GM12878 (cell line): ENCODE measurements at regions not wholly inside any gene's neighbourhood (a gene's known extent, or its start where the extent isn't known, plus 50 kb on each side); places are given as distances from the start of the nearest gene placed in this dataset.

Experiments used
- ATF7 ChIP-seq: fragments of 450-650 bp; IDR thresholded peaks from 2 replicates; pipeline ENCODE4 v1.6.1; 2016; ENCODE audit warnings: low read depth, mild to moderate bottlenecking
- CTCF ChIP-seq, 3 experiments: IDR thresholded peaks in 2 of 3; conservative IDR thresholded peaks in 1 of 3; 2 replicates each; pipeline ENCODE4 v1.5.1; 2011; ENCODE audit warnings: low read depth in 3 of 3, low read length in 3 of 3, mild to moderate bottlenecking in 3 of 3, control low read depth in 2 of 3, moderate library complexity in 2 of 3, inconsistent platforms in 1 of 3, mixed read lengths in 1 of 3; ENCODE audit not compliant: control insufficient read depth in 2 of 3, insufficient read depth in 1 of 3; ENCODE audit errors: extremely low read depth in 1 of 3
- EP300 ChIP-seq, 2 experiments: fragments of 150-350 bp in 1 of 2; IDR thresholded peaks; 2 replicates each; pipeline ENCODE4 v1.6.1; 2011 to 2012; ENCODE audit warnings: low read depth in 2 of 2, low read length in 2 of 2, borderline replicate concordance in 1 of 2, improper control_type of control experiment in 1 of 2, inconsistent platforms in 1 of 2; ENCODE audit not compliant: control insufficient read depth in 1 of 2
- EZH2 ChIP-seq: IDR thresholded peaks from 2 replicates; pipeline ENCODE4 v1.6.1; 2012; ENCODE audit warnings: low read depth, mild to moderate bottlenecking, control low read depth, inconsistent platforms, low read length, borderline replicate concordance; ENCODE audit not compliant: control insufficient read depth
- GABPA ChIP-seq: IDR thresholded peaks from 2 replicates; pipeline ENCODE4 v1.6.1; 2014; ENCODE audit warnings: antibody characterized with exemption, low read depth, mild to moderate bottlenecking, inconsistent platforms
- MYC ChIP-seq: IDR thresholded peaks from 2 replicates; pipeline ENCODE4 v1.6.1; 2011; ENCODE audit warnings: mild to moderate bottlenecking, low read length, moderate library complexity, inconsistent platforms; ENCODE audit not compliant: insufficient read depth, insufficient replicate concordance, insufficient read length, severe bottlenecking
- PBX3 ChIP-seq: IDR thresholded peaks from 2 replicates; pipeline ENCODE4 v1.6.1; 2011; ENCODE audit warnings: mild to moderate bottlenecking, low read depth, low read length, moderate library complexity; ENCODE audit not compliant: insufficient replicate concordance
- POLR2AphosphoS5 ChIP-seq: IDR thresholded peaks from 2 replicates; pipeline ENCODE4 v1.6.1; 2011; ENCODE audit warnings: mild to moderate bottlenecking, low read length, inconsistent platforms
- TF ChIP-seq, protein P1 (sequence below): IDR thresholded peaks from 2 replicates; pipeline ENCODE4 v1.6.1; 2012; ENCODE audit warnings: mild to moderate bottlenecking, low read depth, low read length

- TF ChIP-seq ATF7: no peak
- no peak for TF ChIP-seq CTCF (IDR thresholded peaks at IDR 0.05 in 2 of 3, conservative IDR thresholded peaks at IDR 0.05 in 1 of 3; ENCODE audit: control insufficient read depth in 2 of 3, extremely low read depth in 1 of 3, insufficient read depth in 1 of 3, low read depth in 3 of 3, low read length in 3 of 3)
- no peak for TF ChIP-seq MYC
- TF ChIP-seq, protein P1, sequence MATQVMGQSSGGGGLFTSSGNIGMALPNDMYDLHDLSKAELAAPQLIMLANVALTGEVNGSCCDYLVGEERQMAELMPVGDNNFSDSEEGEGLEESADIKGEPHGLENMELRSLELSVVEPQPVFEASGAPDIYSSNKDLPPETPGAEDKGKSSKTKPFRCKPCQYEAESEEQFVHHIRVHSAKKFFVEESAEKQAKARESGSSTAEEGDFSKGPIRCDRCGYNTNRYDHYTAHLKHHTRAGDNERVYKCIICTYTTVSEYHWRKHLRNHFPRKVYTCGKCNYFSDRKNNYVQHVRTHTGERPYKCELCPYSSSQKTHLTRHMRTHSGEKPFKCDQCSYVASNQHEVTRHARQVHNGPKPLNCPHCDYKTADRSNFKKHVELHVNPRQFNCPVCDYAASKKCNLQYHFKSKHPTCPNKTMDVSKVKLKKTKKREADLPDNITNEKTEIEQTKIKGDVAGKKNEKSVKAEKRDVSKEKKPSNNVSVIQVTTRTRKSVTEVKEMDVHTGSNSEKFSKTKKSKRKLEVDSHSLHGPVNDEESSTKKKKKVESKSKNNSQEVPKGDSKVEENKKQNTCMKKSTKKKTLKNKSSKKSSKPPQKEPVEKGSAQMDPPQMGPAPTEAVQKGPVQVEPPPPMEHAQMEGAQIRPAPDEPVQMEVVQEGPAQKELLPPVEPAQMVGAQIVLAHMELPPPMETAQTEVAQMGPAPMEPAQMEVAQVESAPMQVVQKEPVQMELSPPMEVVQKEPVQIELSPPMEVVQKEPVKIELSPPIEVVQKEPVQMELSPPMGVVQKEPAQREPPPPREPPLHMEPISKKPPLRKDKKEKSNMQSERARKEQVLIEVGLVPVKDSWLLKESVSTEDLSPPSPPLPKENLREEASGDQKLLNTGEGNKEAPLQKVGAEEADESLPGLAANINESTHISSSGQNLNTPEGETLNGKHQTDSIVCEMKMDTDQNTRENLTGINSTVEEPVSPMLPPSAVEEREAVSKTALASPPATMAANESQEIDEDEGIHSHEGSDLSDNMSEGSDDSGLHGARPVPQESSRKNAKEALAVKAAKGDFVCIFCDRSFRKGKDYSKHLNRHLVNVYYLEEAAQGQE: no peak
- no peak for TF ChIP-seq GABPA
- TF ChIP-seq POLR2AphosphoS5: no peak
- no peak for TF ChIP-seq EZH2
- TF ChIP-seq PBX3: no peak
- TF ChIP-seq EP300 (IDR thresholded peaks at IDR 0.05; ENCODE audit: borderline replicate concordance in 1 of 2, control insufficient read depth in 1 of 2, low read depth in 2 of 2, low read length in 2 of 2): no peak
Measured at GRCh38 chr15:94580211-94580885, 349.0 kb downstream of the MCTP2 start.
